B cell (primary cell): ENCODE measurements at regions not wholly inside any gene's neighbourhood (a gene's known extent, or its start where the extent isn't known, plus 50 kb on each side); places are given as distances from the start of the nearest gene placed in this dataset.

Source experiments
- ATAC-seq: fragments of 200-7000 bp; cut with Tn5 transposase; one replicate; pipeline ENCODE4 v1.10.0; 2021; ENCODE audit warnings: low read depth, mild to moderate bottlenecking, moderate number of reproducible peaks, moderate library complexity
- CTCF ChIA-PET: fragments of 350-600 bp; sonication (Branson Sonifier 250); formaldehyde crosslinking; loops from one replicate; lab custom pipeline; 2021; ENCODE audit warnings: antibody characterized with exemption, inconsistent platforms; lab: Charles Lee
- POLR2A ChIA-PET: fragments of 350-600 bp; sonication (Branson Sonifier 250); formaldehyde crosslinking; loops from one replicate; lab custom pipeline; 2021; ENCODE audit warnings: antibody characterized with exemption; lab: Charles Lee
- DNase-seq: peaks from one replicate; pipeline ENCODE4 v3.0.0; 2013
- H2AFZ ChIP-seq: 2 replicates; pipeline ENCODE4 v1.6.1; 2012; ENCODE audit warnings: mild to moderate bottlenecking, low read depth, low read length; ENCODE audit not compliant: insufficient read depth, poor library complexity, severe bottlenecking
- H3K27ac ChIP-seq, 2 donors: 1 replicate in 1 of 2; 2 replicates in 1 of 2; pipeline ENCODE4 v1.5.1; 2012 to 2013; ENCODE audit warnings: low read length in 2 of 2, mild to moderate bottlenecking in 2 of 2, moderate library complexity in 1 of 2
- H3K27me3 ChIP-seq, 4 experiments: fragments of 200-600 bp in 1 of 4; sonication (generic) in 1 of 4; replicated peaks in 1 of 4; 1 replicate in 2 of 4; 2 replicates in 2 of 4; pipeline versions ENCODE4 v1.6.1 to v1.7.0; 2013 to 2016; ENCODE audit warnings: low read length in 3 of 4, mild to moderate bottlenecking in 2 of 4, mixed read lengths in 1 of 4, moderate library complexity in 1 of 4; ENCODE audit not compliant: insufficient read depth in 4 of 4, control insufficient read depth in 3 of 4; ENCODE audit errors: control extremely low read depth in 1 of 4
- H3K36me3 ChIP-seq, 2 experiments: replicated peaks in 1 of 2; 1 replicate in 1 of 2; 2 replicates in 1 of 2; pipeline versions ENCODE4 v1.6.1 to v1.7.1; 2013; ENCODE audit warnings: low read length in 1 of 2; ENCODE audit not compliant: insufficient read depth in 2 of 2, control insufficient read depth in 1 of 2; ENCODE audit errors: control extremely low read depth in 1 of 2, extremely low read depth in 1 of 2
- H3K4me1 ChIP-seq, 2 donors: fragments of 200-600 bp in 1 of 2; sonication (generic) in 1 of 2; 1 replicate in 1 of 2; 2 replicates in 1 of 2; pipeline versions ENCODE4 v1.5.1 to v1.6.1; 2013 to 2017; ENCODE audit warnings: low read length in 2 of 2; ENCODE audit not compliant: control insufficient read depth in 2 of 2, insufficient read depth in 2 of 2
- H3K4me2 ChIP-seq: replicated peaks from 2 replicates; pipeline ENCODE3; 2012; ENCODE audit warnings: mild to moderate bottlenecking, low read depth, low read length; ENCODE audit not compliant: poor library complexity, severe bottlenecking
- H3K4me3 ChIP-seq, 5 experiments: fragments of 200-600 bp in 1 of 5; sonication (generic) in 1 of 5; 1 replicate in 3 of 5; 2 replicates in 2 of 5; pipeline versions ENCODE4 v1.5.1 to v1.7.0; 2011 to 2016; ENCODE audit warnings: low read length in 4 of 5, mild to moderate bottlenecking in 4 of 5, low read depth in 2 of 5, control low read depth in 1 of 5, moderate library complexity in 1 of 5; ENCODE audit not compliant: insufficient read depth in 1 of 5; ENCODE audit errors: control extremely low read depth in 1 of 5, extremely low read depth in 1 of 5
- H3K79me2 ChIP-seq: fragments of 200-600 bp; sonication (generic); one replicate; pipeline ENCODE4 v1.6.0; 2016; ENCODE audit warnings: low read length; ENCODE audit not compliant: control insufficient read depth, insufficient read depth
- H3K9ac ChIP-seq: fragments of 200-600 bp; sonication (generic); 2 replicates; pipeline ENCODE4 v1.6.1; 2017; ENCODE audit warnings: mild to moderate bottlenecking, low read length, moderate library complexity
- H3K9me3 ChIP-seq, 3 donors: one replicate each; pipeline versions ENCODE4 v1.6.1 to v1.7.1; 2013; ENCODE audit warnings: low read length in 2 of 3; ENCODE audit not compliant: control insufficient read depth in 2 of 3, insufficient read depth in 1 of 3; ENCODE audit errors: control extremely low read depth in 1 of 3
- H4K20me1 ChIP-seq: 2 replicates; pipeline ENCODE4 v1.6.0; 2012; ENCODE audit warnings: mild to moderate bottlenecking, low read length; ENCODE audit not compliant: insufficient read depth, control insufficient read depth, poor library complexity, severe bottlenecking
- H3K27ac Mint-ChIP-seq: one replicate; pipeline ENCODE4 v1.8.0; 2021; ENCODE audit warnings: mixed read lengths
- H3K27me3 Mint-ChIP-seq: one replicate; pipeline ENCODE4 v1.8.0; 2021; ENCODE audit warnings: mixed read lengths
- H3K4me1 Mint-ChIP-seq: one replicate; pipeline ENCODE4 v1.8.0; 2021; ENCODE audit warnings: mixed read lengths
- H3K4me3 Mint-ChIP-seq: one replicate; pipeline ENCODE4 v1.8.0; 2021; ENCODE audit warnings: mixed read lengths
- H3K9me3 Mint-ChIP-seq: one replicate; pipeline ENCODE4 v1.8.0; 2022; ENCODE audit warnings: mixed read lengths; ENCODE audit not compliant: insufficient read depth
- CTCF ChIP-seq: fragments of 200-600 bp; IDR thresholded peaks from one replicate; pipeline ENCODE4 v1.8.0; 2022; ENCODE audit warnings: antibody characterized with exemption, mild to moderate bottlenecking
- EZH2 ChIP-seq: IDR thresholded peaks from 2 replicates; pipeline ENCODE4 v1.6.1; 2012; ENCODE audit warnings: borderline replicate concordance, low read depth, mild to moderate bottlenecking, moderate library complexity, low read length; ENCODE audit not compliant: insufficient read depth, poor library complexity, severe bottlenecking
- WGBS: methylation state at CpG from one replicate; pipeline ENCODE4 v1.1.5; 2013; ENCODE audit warnings: missing lambda C conversion rate; ENCODE audit not compliant: insufficient coverage; 5-methylcytosine and 5-hydroxymethylcytosine counted together
- intact Hi-C: fragments of 100-400 bp; cut with micrococcal nuclease; formaldehyde crosslinking; loops from one replicate; pipeline ENCODE4 v1.10.0; 2022

DNA sequence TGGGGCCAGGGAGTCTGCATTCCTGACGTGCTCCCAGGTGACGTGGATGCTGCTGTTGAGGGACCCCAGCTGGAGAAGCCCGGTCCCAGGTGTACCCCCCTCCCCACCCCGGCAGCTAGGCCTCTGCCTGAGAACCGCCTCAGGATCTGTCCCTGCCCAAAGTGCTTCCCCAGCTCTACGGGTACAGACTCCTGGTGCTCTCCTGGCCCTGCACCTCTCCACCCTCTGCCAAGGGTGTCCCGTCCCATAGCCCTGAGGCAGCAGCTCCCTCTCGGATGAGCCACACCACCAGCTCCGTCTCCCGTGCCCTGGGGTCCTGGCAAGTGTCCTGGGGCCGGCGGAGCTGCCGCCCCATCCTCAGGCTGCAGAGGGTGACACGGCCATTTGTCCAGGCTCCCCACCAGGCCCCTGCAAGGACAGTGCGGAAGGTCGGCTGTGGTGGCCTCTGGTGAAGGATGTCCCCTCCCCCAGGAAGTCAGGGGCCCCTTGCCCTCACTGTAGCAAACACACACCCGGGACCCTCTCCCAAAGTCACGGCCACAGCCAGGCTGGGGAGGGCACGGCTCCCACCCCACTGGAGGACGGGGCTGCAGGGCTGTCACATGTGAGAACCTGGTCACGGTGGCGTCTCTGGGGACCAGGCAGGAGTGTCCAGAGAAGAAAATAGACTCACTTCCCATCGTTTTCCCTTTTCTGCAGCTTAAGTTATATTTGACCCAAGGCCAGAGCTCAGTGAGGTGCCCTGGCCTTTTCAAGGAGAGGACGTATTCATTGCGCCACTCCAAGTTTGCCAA is 74.4 kb upstream of the FBRSL1 start:
- no peaks in the 10 kb centered on the region for H3K79me2 ChIP-seq
- H3K4me2 ChIP-seq: peak overlapping the region; percentile 80
- TF ChIP-seq EZH2 (no peak), CTCF (no peak)
- Mint-ChIP-seq H3K27ac (no peak overlapping the region), H3K4me3 (no peak overlapping the region), H3K4me1 (peaks cover 7% of the 10 kb centered on the region), H3K27me3 (no peaks in the 10 kb centered on the region), H3K9me3 (no peaks in the 10 kb centered on the region)
- peak overlapping the region; percentile 20 for H3K9ac ChIP-seq
- ATAC-seq (no peak), DNase-seq (no peak)
- no peaks in the 10 kb centered on the region for H3K36me3 ChIP-seq
- no peaks in the 10 kb centered on the region for H4K20me1 ChIP-seq
- H3K9me3 ChIP-seq: peaks cover 0 to 2% (median 0%) of the 10 kb centered on the region in 3 donors
- peaks cover 15 to 20% of the 10 kb centered on the region in 2 donors for H3K4me1 ChIP-seq
- ChIA-PET POLR2A (interaction anchor here (0.8 to 2.8 kb wide), 9 partner anchors 15 to 146 kb away, joined by 3 to 12 read pairs (median 4); no protein-coding TSS in a partner anchor), CTCF (interaction anchor here (0.5 to 7.0 kb wide), 39 partner anchors 13 to 474 kb away, joined by 3 to 236 read pairs (median 5); partner anchors contain the start of gene LRCOL1)
- H3K27me3 ChIP-seq: peaks cover 0 to 4% (median 0%) of the 10 kb centered on the region in 4 experiments
- no peak overlapping the region for H3K27ac ChIP-seq
- peak overlapping the region; percentile 69 for H2AFZ ChIP-seq
- intact Hi-C loops: loop anchor here (1.0 to 2.0 kb wide), 5 partner anchors 15 to 261 kb away; no protein-coding TSS in a partner anchor
- 79% methylated on average over 23 of the region's 25 CpGs for WGBS
- peak overlapping the region in 3 of 5 experiments; percentile 11 to 22 (median 15) for H3K4me3 ChIP-seq
